PC-9 (cell line): ENCODE measurements at regions not wholly inside any gene's neighbourhood (a gene's known extent, or its start where the extent isn't known, plus 50 kb on each side); places are given as distances from the start of the nearest gene placed in this dataset.

ENCODE experiments used
- BruUV-seq: library from RNA; stranded (reverse); fragments of 400-500 nt; replicated peaks from 2 replicates; lab custom pipeline; 2021; lab: Mats Ljungman, UMichigan
- CTCF ChIA-PET: fragments of 300-600 bp; sonication (Branson Sonifier 250); formaldehyde crosslinking; loops from one replicate; lab custom pipeline; 2022; ENCODE audit warnings: antibody characterized with exemption; lab: Charles Lee
- POLR2A ChIA-PET: fragments of 300-600 bp; sonication (Branson Sonifier 250); formaldehyde crosslinking; loops from one replicate; lab custom pipeline; 2022; ENCODE audit warnings: antibody characterized with exemption; ENCODE audit not compliant: unreplicated experiment; lab: Charles Lee
- DNase-seq, 2 experiments: peaks; one replicate each; pipeline versions ENCODE4 v3.0.0 to v3.0.0-alpha.2; 2015 to 2022; ENCODE audit warnings: mixed read lengths in 1 of 2
- H2AFZ ChIP-seq: fragments of 200-600 bp; sonication (generic); 2 replicates; pipeline ENCODE4 v1.8.1; 2017; ENCODE audit warnings: antibody characterized with exemption
- H3F3A ChIP-seq: fragments of 200-600 bp; sonication (generic); 2 replicates; pipeline ENCODE4 v1.8.1; 2017; ENCODE audit warnings: antibody characterized with exemption, mild to moderate bottlenecking, low read depth; ENCODE audit not compliant: insufficient read depth
- H3K27ac ChIP-seq: fragments of 200-600 bp; sonication (generic); 2 replicates; pipeline ENCODE4 v1.6.1; 2016; ENCODE audit warnings: mixed run types
- H3K27me3 ChIP-seq: fragments of 200-600 bp; sonication (generic); 2 replicates; pipeline ENCODE4 v1.6.1; 2016; ENCODE audit warnings: low read depth, mixed run types; ENCODE audit not compliant: insufficient read depth
- H3K36me3 ChIP-seq: fragments of 200-600 bp; sonication (generic); 2 replicates; pipeline ENCODE4 v1.6.1; 2016; ENCODE audit warnings: low read depth, mixed run types
- H3K4me1 ChIP-seq: fragments of 200-600 bp; sonication (generic); replicated peaks from 2 replicates; pipeline ENCODE4 v1.6.1; 2016; ENCODE audit warnings: mixed run types; ENCODE audit not compliant: insufficient read depth
- H3K4me2 ChIP-seq: fragments of 200-600 bp; sonication (generic); 2 replicates; pipeline ENCODE4 v1.6.1; 2017; ENCODE audit warnings: mixed run types
- H3K4me3 ChIP-seq: fragments of 200-600 bp; sonication (generic); 2 replicates; pipeline ENCODE4 v1.6.1; 2016; ENCODE audit warnings: mixed run types
- H3K79me2 ChIP-seq: fragments of 200-600 bp; sonication (generic); 2 replicates; pipeline ENCODE4 v1.6.1; 2017; ENCODE audit warnings: low read depth, mixed run types
- H3K9me2 ChIP-seq: fragments of 200-600 bp; sonication (generic); 2 replicates; pipeline ENCODE4 v1.8.1; 2017; ENCODE audit warnings: mild to moderate bottlenecking; ENCODE audit not compliant: insufficient read depth
- H3K9me3 ChIP-seq: fragments of 200-600 bp; sonication (generic); 2 replicates; pipeline ENCODE4 v1.8.1; 2016; ENCODE audit warnings: low read depth; ENCODE audit not compliant: insufficient read depth
- H4K20me1 ChIP-seq: fragments of 200-600 bp; sonication (generic); 2 replicates; pipeline ENCODE4 v1.8.1; 2017; ENCODE audit not compliant: insufficient read depth
- EZH2 ChIP-seq: fragments of 200-600 bp; sonication (generic); IDR thresholded peaks from 2 replicates; pipeline ENCODE4 v1.8.0; 2017; ENCODE audit warnings: antibody characterized with exemption, low read depth
- intact Hi-C: fragments of 100-400 bp; cut with micrococcal nuclease; formaldehyde crosslinking; loops from one replicate; pipeline ENCODE4 v1.10.0; 2022; ENCODE audit not compliant: unreplicated experiment
- TF ChIP-seq, protein P1 (sequence below): fragments of 200-600 bp; sonication (generic); conservative IDR thresholded peaks from 2 replicates; pipeline ENCODE4 v1.6.1; 2017; ENCODE audit warnings: mixed run types, antibody characterized with exemption, mild to moderate bottlenecking, moderate library complexity

DNA sequence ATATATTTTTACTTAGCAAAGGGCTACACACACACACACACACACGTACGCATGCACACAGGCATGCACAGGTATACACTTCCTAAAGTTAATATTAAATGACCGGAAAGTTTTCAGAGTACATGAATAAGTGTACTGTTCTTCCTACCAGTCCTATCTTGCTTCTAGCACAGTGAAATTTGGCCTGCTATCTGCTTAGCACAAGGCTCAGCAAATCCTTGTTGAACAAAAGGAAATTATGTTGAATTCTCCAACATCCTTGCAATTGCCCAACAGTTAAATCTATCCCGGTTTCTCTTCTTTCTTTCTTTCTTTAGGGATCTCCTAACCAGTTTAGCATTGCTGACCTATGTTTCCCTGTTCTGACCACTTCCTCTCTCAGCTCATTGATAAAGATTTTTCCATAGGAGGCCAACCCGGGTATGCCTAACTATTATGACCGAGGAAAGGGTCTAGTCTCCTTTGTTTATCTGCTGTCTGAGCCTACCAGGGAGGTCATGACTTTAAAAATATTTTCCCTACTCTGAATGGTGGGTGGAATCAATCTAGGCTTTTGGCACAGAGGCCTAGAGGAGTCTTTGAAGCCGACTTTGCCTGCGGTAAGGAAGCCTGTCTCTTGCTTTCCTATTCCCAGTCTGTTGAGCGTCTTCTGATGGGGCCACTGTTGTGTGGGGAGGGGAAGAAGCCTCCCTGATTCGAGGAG lies 400.7 kb downstream of the HRH4 start:
- ChIA-PET CTCF (no interaction called here), POLR2A (no interaction called here)
- Histone ChIP-seq H3K9me3 (no peaks in the 10 kb centered on the region), H3K79me2 (no peaks in the 10 kb centered on the region), H3K4me3 (no peak overlapping the region), H3K27me3 (peaks cover 24% of the 10 kb centered on the region; the same call in 1 of the 2 replicates), H3F3A (no peaks in the 10 kb centered on the region), H3K27ac (no peak overlapping the region), H3K4me1 (no peaks in the 10 kb centered on the region), H4K20me1 (no peaks in the 10 kb centered on the region), H3K4me2 (no peak overlapping the region), H3K36me3 (no peaks in the 10 kb centered on the region), H3K9me2 (no peaks in the 10 kb centered on the region), H2AFZ (no peak overlapping the region)
- TF ChIP-seq, protein P1, sequence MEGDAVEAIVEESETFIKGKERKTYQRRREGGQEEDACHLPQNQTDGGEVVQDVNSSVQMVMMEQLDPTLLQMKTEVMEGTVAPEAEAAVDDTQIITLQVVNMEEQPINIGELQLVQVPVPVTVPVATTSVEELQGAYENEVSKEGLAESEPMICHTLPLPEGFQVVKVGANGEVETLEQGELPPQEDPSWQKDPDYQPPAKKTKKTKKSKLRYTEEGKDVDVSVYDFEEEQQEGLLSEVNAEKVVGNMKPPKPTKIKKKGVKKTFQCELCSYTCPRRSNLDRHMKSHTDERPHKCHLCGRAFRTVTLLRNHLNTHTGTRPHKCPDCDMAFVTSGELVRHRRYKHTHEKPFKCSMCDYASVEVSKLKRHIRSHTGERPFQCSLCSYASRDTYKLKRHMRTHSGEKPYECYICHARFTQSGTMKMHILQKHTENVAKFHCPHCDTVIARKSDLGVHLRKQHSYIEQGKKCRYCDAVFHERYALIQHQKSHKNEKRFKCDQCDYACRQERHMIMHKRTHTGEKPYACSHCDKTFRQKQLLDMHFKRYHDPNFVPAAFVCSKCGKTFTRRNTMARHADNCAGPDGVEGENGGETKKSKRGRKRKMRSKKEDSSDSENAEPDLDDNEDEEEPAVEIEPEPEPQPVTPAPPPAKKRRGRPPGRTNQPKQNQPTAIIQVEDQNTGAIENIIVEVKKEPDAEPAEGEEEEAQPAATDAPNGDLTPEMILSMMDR = no peak
- TF ChIP-seq EZH2 = no peak
- intact Hi-C loops = no loop called here
- DNase-seq = no peak
- BruUV-seq = no TSS peak

DNA sequence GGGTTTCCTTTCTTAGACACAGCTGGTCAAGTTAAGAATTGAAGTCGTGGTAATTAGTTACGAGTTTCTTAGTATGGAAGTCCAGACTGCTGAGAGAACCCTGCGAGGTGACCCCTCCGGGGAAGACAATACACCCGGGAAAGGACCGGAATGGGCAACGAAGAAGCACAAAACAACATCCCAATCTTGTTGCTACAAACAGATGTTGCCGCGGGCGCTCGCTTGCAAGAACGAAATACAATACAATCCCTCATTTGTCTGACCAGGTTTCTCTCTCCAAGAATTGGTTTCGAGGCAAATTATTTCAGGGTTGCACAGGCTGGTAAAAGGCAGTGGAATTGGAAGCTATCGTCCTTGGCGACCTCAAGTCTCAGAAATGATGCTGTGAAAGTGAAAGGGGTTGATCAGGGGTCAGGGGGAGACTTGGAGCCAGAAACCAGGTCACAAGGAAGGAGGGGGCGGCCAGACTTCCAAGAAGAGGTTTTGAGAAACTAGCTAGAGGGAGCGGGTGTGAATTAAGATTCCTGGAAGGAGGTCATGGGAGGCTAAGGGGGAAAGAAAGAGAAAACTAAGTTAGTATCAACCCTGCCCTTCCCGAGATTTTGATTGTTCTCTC lies 401.9 kb downstream of the HRH4 start:
- no peaks in the 10 kb centered on the region for H3K9me2 ChIP-seq
- H3K9me3 ChIP-seq = no peaks in the 10 kb centered on the region
- H3K27ac ChIP-seq = no peak overlapping the region
- BruUV-seq = no TSS peak
- intact Hi-C loops = no loop called here
- no peaks in the 10 kb centered on the region for H4K20me1 ChIP-seq
- H3F3A ChIP-seq = no peaks in the 10 kb centered on the region
- ChIA-PET POLR2A (no interaction called here), CTCF (no interaction called here)
- H3K79me2 ChIP-seq = no peaks in the 10 kb centered on the region
- DNase-seq = no peak
- H3K4me2 ChIP-seq = no peak overlapping the region
- no peaks in the 10 kb centered on the region for H3K4me1 ChIP-seq
- peaks cover 24% of the 10 kb centered on the region; the same call in 1 of the 2 replicates for H3K27me3 ChIP-seq
- H2AFZ ChIP-seq = no peak overlapping the region
- no peaks in the 10 kb centered on the region for H3K36me3 ChIP-seq
- TF ChIP-seq, protein P1 = no peak
- no peak for TF ChIP-seq EZH2
- H3K4me3 ChIP-seq = no peak overlapping the region

DNA sequence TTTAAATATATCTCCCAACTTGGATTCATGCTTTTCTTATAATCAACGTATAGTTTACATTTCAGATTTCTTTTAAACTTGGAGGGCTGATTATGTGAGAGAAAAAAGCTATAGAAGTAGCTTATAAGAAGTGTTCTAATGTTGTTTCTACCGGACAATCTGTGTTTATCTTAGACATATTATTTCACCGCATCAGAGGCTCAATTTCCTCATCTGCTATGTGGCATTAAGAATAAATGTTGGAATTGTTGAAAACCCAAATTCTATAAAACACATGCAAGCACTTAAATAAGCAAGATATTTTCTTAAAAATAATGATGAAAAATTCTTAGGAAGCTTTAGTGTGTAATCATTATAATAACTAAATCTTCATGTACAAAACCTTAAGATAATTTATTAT lies 407.9 kb downstream of the HRH4 start:
- no TSS peak for BruUV-seq
- H3K36me3 ChIP-seq = no peaks in the 10 kb centered on the region
- H3K9me2 ChIP-seq = no peaks in the 10 kb centered on the region
- H3K9me3 ChIP-seq = no peaks in the 10 kb centered on the region
- H3K4me1 ChIP-seq = no peaks in the 10 kb centered on the region
- TF ChIP-seq, protein P1 = no peak
- TF ChIP-seq EZH2 = no peak
- ChIA-PET CTCF (no interaction called here), POLR2A (no interaction called here)
- H4K20me1 ChIP-seq = no peaks in the 10 kb centered on the region; the same call in 1 of the 2 replicates
- no peaks in the 10 kb centered on the region for H3K27me3 ChIP-seq
- no peak overlapping the region for H2AFZ ChIP-seq
- intact Hi-C loops = no loop called here
- no peaks in the 10 kb centered on the region for H3K79me2 ChIP-seq
- no peak overlapping the region for H3K4me2 ChIP-seq
- no peak for DNase-seq
- H3F3A ChIP-seq = no peaks in the 10 kb centered on the region
- H3K4me3 ChIP-seq = no peak overlapping the region
- H3K27ac ChIP-seq = no peak overlapping the region
